Upper lobe of left lung (tissue), 6 donors: ENCODE measurements at regions not wholly inside any gene's neighbourhood (a gene's known extent, or its start where the extent isn't known, plus 50 kb on each side); places are given as distances from the start of the nearest gene placed in this dataset.

ENCODE experiments used
- ATAC-seq, 2 donors: fragments of 200-7000 bp; cut with Tn5 transposase; one replicate each; pipeline ENCODE4 v1.9.1; 2022; ENCODE audit warnings: mild to moderate bottlenecking in 2 of 2, moderate library complexity in 2 of 2; ENCODE audit not compliant: low FRiP score in 2 of 2
- DNase-seq, 2 donors: peaks; one replicate each; pipeline ENCODE4 v3.0.0-alpha.2; 2019 to 2020
- H3K27ac ChIP-seq, 4 donors: fragments of 200-600 bp; sonication (generic); one replicate each; pipeline ENCODE4 v1.5.1; 2016 to 2019
- H3K27me3 ChIP-seq, 4 donors: fragments of 200-600 bp; sonication (generic); one replicate each; pipeline ENCODE4 v1.5.1; 2017 to 2019
- H3K36me3 ChIP-seq, 4 donors: fragments of 200-600 bp; sonication (generic); one replicate each; pipeline ENCODE4 v1.5.1; 2016 to 2019
- H3K4me1 ChIP-seq, 4 donors: fragments of 200-600 bp; sonication (generic); one replicate each; pipeline ENCODE4 v1.5.1; 2018 to 2019
- H3K4me3 ChIP-seq, 4 donors: fragments of 200-600 bp; sonication (generic); one replicate each; pipeline ENCODE4 v1.5.1; 2017 to 2019; ENCODE audit warnings: mild to moderate bottlenecking in 2 of 4, moderate library complexity in 1 of 4
- H3K9me3 ChIP-seq, 4 donors: fragments of 200-600 bp; sonication (generic); one replicate each; pipeline ENCODE4 v1.5.1; 2018 to 2019
- EP300 ChIP-seq, 4 donors: sonication (generic); formaldehyde crosslinking; IDR thresholded peaks; one replicate each; pipeline ENCODE4 v1.5.1; 2017; ENCODE audit warnings: antibody characterized with exemption in 4 of 4, control low read depth in 2 of 4
- POLR2A ChIP-seq, 4 donors: fragments of 450-650 bp; IDR thresholded peaks; one replicate each; pipeline ENCODE4 v1.5.1; 2016 to 2017; ENCODE audit warnings: antibody characterized with exemption in 4 of 4, mild to moderate bottlenecking in 2 of 4
- POLR2AphosphoS5 ChIP-seq, 2 donors: sonication (generic); formaldehyde crosslinking; IDR thresholded peaks; one replicate each; pipeline ENCODE4 v1.5.1; 2017; ENCODE audit warnings: antibody characterized with exemption in 2 of 2
- WGBS, 2 donors: methylation state at CpG; one replicate each; pipeline ENCODE4 v1.1.5; 2017 to 2018; 5-methylcytosine and 5-hydroxymethylcytosine counted together
- TF ChIP-seq, protein P1 (sequence below), 6 experiments: fragments of 450-650 bp in 4 of 6; fragments of 200-600 bp in 2 of 6; sonication (generic) in 2 of 6; IDR thresholded peaks; one replicate each; pipeline ENCODE4 v1.5.1; 2016 to 2019; ENCODE audit warnings: antibody characterized with exemption in 6 of 6
- donor health status: DM: no; HTN: no; CAD: no; lungs with moderate emphysema.
- donor health status: DM: no; HTN: yes; CAD: no; lungs with severe emphysema.

DNA sequence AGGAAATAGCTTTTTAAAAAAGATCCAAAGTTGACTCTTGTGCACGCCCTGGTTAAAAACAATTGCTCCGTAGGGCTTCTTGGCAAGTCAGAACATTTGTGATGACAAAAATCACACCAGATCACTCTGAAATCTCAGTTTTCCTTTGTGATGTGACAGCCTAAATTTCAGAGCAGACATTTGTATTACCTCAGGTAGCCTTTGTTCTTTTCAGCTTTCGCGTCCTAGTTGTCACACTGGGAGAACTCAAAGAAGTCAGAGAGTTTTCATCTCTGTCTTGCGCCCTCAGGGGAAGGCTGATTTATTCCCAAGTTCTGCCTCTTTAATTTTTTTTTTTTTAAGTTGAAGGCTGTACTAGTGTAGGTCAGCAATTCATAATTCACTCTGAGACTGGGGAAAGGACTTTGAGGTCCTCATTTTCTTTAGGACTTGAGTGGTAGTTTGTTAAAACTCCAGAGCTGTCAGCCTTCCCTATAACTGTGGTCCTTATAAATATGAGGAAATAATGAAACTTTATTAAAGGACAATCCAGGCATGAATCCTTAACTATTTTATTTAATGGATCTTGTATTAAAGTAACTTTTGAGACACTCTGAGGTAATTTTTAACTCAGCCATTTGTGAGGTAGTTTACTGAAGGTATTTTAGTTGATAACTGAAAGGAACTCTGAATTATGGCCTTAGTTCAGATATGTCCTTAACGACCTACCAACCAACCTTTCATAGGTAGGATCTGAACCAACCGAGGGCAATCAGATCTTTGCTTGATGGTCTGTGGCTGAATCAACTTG, 525.1 kb upstream of the FAM98A start:
- DNase-seq (no peak), ATAC-seq (no peak)
- no peak for TF ChIP-seq EP300 (IDR thresholded peaks at IDR 0.05)
- TF ChIP-seq, protein P1, sequence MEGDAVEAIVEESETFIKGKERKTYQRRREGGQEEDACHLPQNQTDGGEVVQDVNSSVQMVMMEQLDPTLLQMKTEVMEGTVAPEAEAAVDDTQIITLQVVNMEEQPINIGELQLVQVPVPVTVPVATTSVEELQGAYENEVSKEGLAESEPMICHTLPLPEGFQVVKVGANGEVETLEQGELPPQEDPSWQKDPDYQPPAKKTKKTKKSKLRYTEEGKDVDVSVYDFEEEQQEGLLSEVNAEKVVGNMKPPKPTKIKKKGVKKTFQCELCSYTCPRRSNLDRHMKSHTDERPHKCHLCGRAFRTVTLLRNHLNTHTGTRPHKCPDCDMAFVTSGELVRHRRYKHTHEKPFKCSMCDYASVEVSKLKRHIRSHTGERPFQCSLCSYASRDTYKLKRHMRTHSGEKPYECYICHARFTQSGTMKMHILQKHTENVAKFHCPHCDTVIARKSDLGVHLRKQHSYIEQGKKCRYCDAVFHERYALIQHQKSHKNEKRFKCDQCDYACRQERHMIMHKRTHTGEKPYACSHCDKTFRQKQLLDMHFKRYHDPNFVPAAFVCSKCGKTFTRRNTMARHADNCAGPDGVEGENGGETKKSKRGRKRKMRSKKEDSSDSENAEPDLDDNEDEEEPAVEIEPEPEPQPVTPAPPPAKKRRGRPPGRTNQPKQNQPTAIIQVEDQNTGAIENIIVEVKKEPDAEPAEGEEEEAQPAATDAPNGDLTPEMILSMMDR (IDR thresholded peaks at IDR 0.05): no peak
- TF ChIP-seq POLR2AphosphoS5 (IDR thresholded peaks at IDR 0.05): no peak
- TF ChIP-seq POLR2A (IDR thresholded peaks at IDR 0.05): no peak
- Histone ChIP-seq H3K9me3 (no peaks in the 10 kb centered on the region), H3K36me3 (no peaks in the 10 kb centered on the region), H3K27me3 (no peaks in the 10 kb centered on the region), H3K4me3 (no peak overlapping the region), H3K27ac (no peak overlapping the region), H3K4me1 (no peaks in the 10 kb centered on the region)
- 73 to 77% methylated on average over 7 of the region's 7 CpGs for WGBS, 2 donors

- no peak for DNase-seq
- no peaks in the 10 kb centered on the region for H3K27me3 ChIP-seq
- H3K9me3 ChIP-seq: no peaks in the 10 kb centered on the region
- no peak for ATAC-seq
- 44 to 59% methylated on average over 3 of the region's 3 CpGs for WGBS, 2 donors
- TF ChIP-seq, protein P1 (IDR thresholded peaks at IDR 0.05): no peak
- no peak for TF ChIP-seq POLR2A (IDR thresholded peaks at IDR 0.05)
- no peak for TF ChIP-seq EP300 (IDR thresholded peaks at IDR 0.05)
- TF ChIP-seq POLR2AphosphoS5 (IDR thresholded peaks at IDR 0.05): no peak
- H3K36me3 ChIP-seq: no peaks in the 10 kb centered on the region
- H3K4me3 ChIP-seq: no peak overlapping the region
- H3K4me1 ChIP-seq: no peaks in the 10 kb centered on the region
- H3K27ac ChIP-seq: no peak overlapping the region
These were observed 522.0 kb upstream of the FAM98A start for GRCh38 chr2:34121076-34121475.

- H3K4me1 ChIP-seq: no peaks in the 10 kb centered on the region
These were observed 516.0 kb upstream of the FAM98A start for GRCh38 chr2:34115076-34115475.

DNA sequence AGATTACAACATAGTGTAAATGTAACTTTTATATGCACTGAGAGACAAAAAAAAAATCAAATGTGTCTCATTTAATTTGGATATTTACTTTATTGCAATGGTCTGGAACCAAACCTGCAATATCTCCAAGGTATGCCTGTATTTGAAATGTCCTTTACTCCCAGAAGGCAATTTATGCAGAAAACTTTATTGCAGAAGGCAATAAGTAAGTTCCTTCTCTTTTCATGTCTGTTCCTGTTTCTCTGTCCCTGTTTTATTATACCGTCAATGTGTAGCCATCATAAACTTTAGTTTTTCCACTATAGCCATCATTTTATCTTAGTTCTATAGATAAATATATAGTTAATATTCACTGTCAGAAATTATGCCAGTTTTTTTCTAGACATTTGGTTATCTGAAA, 513.1 kb upstream of the FAM98A start:
- 81 to 85% methylated on average over 1 of the region's 1 CpG for WGBS, 2 donors
- Histone ChIP-seq H3K36me3 (no peaks in the 10 kb centered on the region), H3K4me1 (no peaks in the 10 kb centered on the region), H3K4me3 (no peak overlapping the region), H3K27me3 (no peaks in the 10 kb centered on the region), H3K27ac (no peak overlapping the region), H3K9me3 (no peaks in the 10 kb centered on the region)
- DNase-seq (no peak), ATAC-seq (no peak)
- no peak for TF ChIP-seq POLR2AphosphoS5 (IDR thresholded peaks at IDR 0.05)
- TF ChIP-seq POLR2A (IDR thresholded peaks at IDR 0.05): no peak
- TF ChIP-seq, protein P1 (IDR thresholded peaks at IDR 0.05): no peak
- TF ChIP-seq EP300 (IDR thresholded peaks at IDR 0.05): no peak

More at GRCh38 chr2:34115076-34115475, 516.0 kb upstream of the FAM98A start:
- ATAC-seq (no peak), DNase-seq (no peak)
- Histone ChIP-seq H3K27me3 (no peaks in the 10 kb centered on the region), H3K4me3 (no peak overlapping the region), H3K9me3 (no peaks in the 10 kb centered on the region), H3K27ac (no peak overlapping the region), H3K36me3 (no peaks in the 10 kb centered on the region)
- 83 to 100% methylated on average over 1 of the region's 1 CpG for WGBS, 2 donors
- no peak for TF ChIP-seq POLR2A (IDR thresholded peaks at IDR 0.05)
- TF ChIP-seq, protein P1 (IDR thresholded peaks at IDR 0.05): no peak
- TF ChIP-seq POLR2AphosphoS5 (IDR thresholded peaks at IDR 0.05): no peak
- TF ChIP-seq EP300 (IDR thresholded peaks at IDR 0.05): no peak

GRCh38 chr2:34110392-34110791, 511.3 kb upstream of the FAM98A start:
- Histone ChIP-seq H3K36me3 (no peaks in the 10 kb centered on the region), H3K9me3 (no peaks in the 10 kb centered on the region), H3K27me3 (no peaks in the 10 kb centered on the region), H3K4me3 (no peak overlapping the region), H3K4me1 (no peaks in the 10 kb centered on the region), H3K27ac (no peak overlapping the region)
- DNase-seq: no peak
- whole genome bisulfite sequencing, 2 donors: 65 to 75% methylated on average over 1 of the region's 1 CpG
- no peak for ATAC-seq
- TF ChIP-seq POLR2AphosphoS5 (IDR thresholded peaks at IDR 0.05) (no peak), POLR2A (IDR thresholded peaks at IDR 0.05) (no peak), EP300 (IDR thresholded peaks at IDR 0.05) (no peak)
- TF ChIP-seq, protein P1 (IDR thresholded peaks at IDR 0.05): no peak
